ENCODE measurements at regions not wholly inside any gene's neighbourhood (a gene's known extent, or its start where the extent isn't known, plus 50 kb on each side); places are given as distances from the start of the nearest gene placed in this dataset.

- TF ChIP-seq CTCF (IDR thresholded peaks at IDR 0.05 in 4 of 5, conservative IDR thresholded peaks at IDR 0.05 in 1 of 5), result no peak
- no peak for TF ChIP-seq POLR2A (IDR thresholded peaks at IDR 0.05)
Observed at GRCh38 chr10:3639546-3639945, 145.5 kb downstream of the KLF6 start.

Measured in gastrocnemius medialis (tissue), 4 donors.